Kidney epithelial cell (primary cell): ENCODE measurements at regions not wholly inside any gene's neighbourhood (a gene's known extent, or its start where the extent isn't known, plus 50 kb on each side); places are given as distances from the start of the nearest gene placed in this dataset.

ENCODE experiments used
- DNase-seq: peaks from one replicate; pipeline ENCODE4 v3.0.0-alpha.2; 2010; ENCODE audit warnings: low read depth
- H3K27me3 ChIP-seq: 2 replicates; pipeline ENCODE4 v1.6.0; 2011; ENCODE audit warnings: low read length; ENCODE audit not compliant: control insufficient read depth, insufficient read depth
- H3K36me3 ChIP-seq: 2 replicates; pipeline ENCODE4 v1.5.1; 2011; ENCODE audit warnings: low read length; ENCODE audit not compliant: control insufficient read depth, insufficient read depth
- H3K4me3 ChIP-seq: 2 replicates; pipeline ENCODE4 v1.5.1; 2011; ENCODE audit warnings: low read depth, mild to moderate bottlenecking, control low read depth, low read length
- CTCF ChIP-seq: IDR thresholded peaks from 2 replicates; pipeline ENCODE4 v1.5.1; 2011; ENCODE audit warnings: mild to moderate bottlenecking, moderate library complexity, low read length, control low read depth, inconsistent platforms; ENCODE audit not compliant: insufficient read depth, poor library complexity, severe bottlenecking

GRCh38 chr16:74117798-74118197 is 178.8 kb upstream of the PSMD7 start:
- Histone ChIP-seq H3K27me3 (no peaks in the 10 kb centered on the region), H3K4me3 (no peak overlapping the region), H3K36me3 (no peaks in the 10 kb centered on the region)
- no peak for DNase-seq
- TF ChIP-seq CTCF, result no peak

- Histone ChIP-seq H3K4me3 (no peak overlapping the region), H3K36me3 (no peaks in the 10 kb centered on the region), H3K27me3 (no peaks in the 10 kb centered on the region)
- no peak for DNase-seq
- TF ChIP-seq CTCF, result no peak
These were observed 183.1 kb upstream of the PSMD7 start for GRCh38 chr16:74113545-74113944.

GRCh38 chr16:74111456-74111982 is 185.1 kb upstream of the PSMD7 start:
- no peak overlapping the region for H3K4me3 ChIP-seq
- no peak for TF ChIP-seq CTCF
- H3K27me3 ChIP-seq, result no peaks in the 10 kb centered on the region
- DNase-seq, result no peak
- no peaks in the 10 kb centered on the region for H3K36me3 ChIP-seq

- DNase-seq, result peak; percentile 2
- TF ChIP-seq CTCF, result peak; percentile 56
- no peak overlapping the region for H3K4me3 ChIP-seq
- no peaks in the 10 kb centered on the region for H3K36me3 ChIP-seq
- H3K27me3 ChIP-seq, result no peaks in the 10 kb centered on the region
These were observed 188.6 kb upstream of the PSMD7 start for GRCh38 chr16:74107795-74108610.

- no peak for TF ChIP-seq CTCF
- H3K4me3 ChIP-seq, result no peak overlapping the region
These were observed 192.6 kb upstream of the PSMD7 start for GRCh38 chr16:74104022-74104421.

More at GRCh38 chr16:74104022-74104421, 192.6 kb upstream of the PSMD7 start:
- no peaks in the 10 kb centered on the region for H3K27me3 ChIP-seq
- no peaks in the 10 kb centered on the region for H3K36me3 ChIP-seq
- DNase-seq, result no peak
